ENCODE measurements at regions not wholly inside any gene's neighbourhood (a gene's known extent, or its start where the extent isn't known, plus 50 kb on each side); places are given as distances from the start of the nearest gene placed in this dataset.
A peak's percentile ranks its signal among the peaks of the same experiment; 100 is the strongest.

DNA sequence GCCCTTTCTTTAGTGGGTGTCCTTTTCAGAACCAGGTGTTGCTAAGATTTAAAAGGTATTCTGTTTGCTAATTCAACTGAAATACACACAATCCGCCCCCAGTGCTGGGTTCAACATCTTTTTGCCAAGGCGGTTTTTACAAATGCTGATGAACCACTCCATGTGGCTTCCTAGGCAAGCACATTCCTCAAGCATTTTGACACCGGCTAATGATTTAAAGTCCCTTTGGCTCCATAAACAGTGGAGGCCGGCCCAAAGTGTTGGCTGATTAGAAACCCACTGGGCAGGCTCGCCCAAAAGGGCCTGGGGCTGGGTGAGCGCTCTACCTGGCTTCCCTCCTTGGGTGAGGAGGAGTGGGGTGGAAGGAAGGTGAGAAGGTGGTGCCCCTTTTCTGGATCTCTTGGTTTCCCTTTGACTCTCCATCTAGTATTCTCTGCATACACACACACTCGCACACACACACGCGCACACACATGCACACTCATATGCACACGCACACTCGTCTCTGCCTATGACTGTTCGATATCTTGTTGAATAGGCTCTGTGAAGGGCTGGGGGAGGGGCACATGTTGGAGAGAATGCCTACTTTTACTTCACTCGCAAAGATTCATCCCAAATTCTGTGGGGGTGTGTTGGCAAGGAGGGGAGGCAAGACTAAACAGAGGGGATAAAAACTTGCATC lies 66.7 kb upstream of the ARMC2 start:
- ATAC-seq (replicated peaks) = no peak
- Mint-ChIP-seq H3K9me3 (no peaks in the 10 kb centered on the region), H3K4me1 (peaks cover 7% of the 10 kb centered on the region), H3K4me3 (peak overlapping the region; percentile 67), H3K36me3 (ENCODE audit: low read depth) (no peaks in the 10 kb centered on the region), H3K27me3 (no peaks in the 10 kb centered on the region), H3K27ac (peak overlapping the region; percentile 13)

DNA sequence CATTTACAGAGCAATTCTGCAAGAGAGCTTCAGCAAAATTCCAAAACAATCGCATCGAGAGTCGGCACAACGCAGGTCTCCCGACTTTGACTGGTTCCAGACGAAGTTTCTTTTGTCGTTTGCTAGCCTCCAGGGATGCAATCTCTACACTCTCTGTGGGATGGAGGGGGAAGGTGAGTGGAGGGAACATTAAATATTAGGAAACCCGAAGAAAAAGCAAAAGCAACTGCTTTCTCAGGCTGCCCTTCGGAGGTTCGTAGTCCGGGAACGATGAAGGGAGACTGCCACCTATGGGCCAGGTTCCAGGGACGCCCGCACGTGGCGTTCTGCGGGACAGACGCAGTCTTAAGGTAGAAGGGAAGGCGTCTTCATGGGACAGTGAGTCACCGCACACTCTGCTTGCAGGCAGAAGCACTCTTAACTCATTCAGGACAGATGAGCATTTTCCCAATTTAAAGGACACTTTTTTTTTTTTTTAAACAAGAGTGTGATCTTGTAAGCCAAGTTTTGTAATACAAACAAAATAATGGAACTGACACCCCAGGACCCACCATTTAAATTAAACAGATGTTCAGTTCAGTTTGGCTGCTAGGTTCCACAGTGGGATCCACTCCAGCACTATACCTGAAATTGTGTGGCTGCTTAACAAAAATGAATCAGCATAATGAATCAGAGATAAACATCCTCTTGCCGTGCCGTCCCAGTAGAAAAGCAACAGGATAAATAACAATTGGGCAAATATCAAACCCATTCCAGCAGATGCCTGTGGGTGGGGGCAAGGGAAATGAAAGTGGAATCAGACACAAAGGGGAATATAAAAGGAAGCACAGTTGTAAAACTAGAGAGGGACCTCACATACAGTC lies 65.8 kb upstream of the ARMC2 start:
- Mint-ChIP-seq H3K9me3 (no peaks in the 10 kb centered on the region), H3K4me1 (peaks cover 7% of the 10 kb centered on the region), H3K27ac (peak overlapping the region; percentile 13), H3K36me3 (ENCODE audit: low read depth) (no peaks in the 10 kb centered on the region), H3K27me3 (no peaks in the 10 kb centered on the region), H3K4me3 (peak overlapping the region; percentile 67)
- peak; percentile 99 for ATAC-seq (replicated peaks)

DNA sequence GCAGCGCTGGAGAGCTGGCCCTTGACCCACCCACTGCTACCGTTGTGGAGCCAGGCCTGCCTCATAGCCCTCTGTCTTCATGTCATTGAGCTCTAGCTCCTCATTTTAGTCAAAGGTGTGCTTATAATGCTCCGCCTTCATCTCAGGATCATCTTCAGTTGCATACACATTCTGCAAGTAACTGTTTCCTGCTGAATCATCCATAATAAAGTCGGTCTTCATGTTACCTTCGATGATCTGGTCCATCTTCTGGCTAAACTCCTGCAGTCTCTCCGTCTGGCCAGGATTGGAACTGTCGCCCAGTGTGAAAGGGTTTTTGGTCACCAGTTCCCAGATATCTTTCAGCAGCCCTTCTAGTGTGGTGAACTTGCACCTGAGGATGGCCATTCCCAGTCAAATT lies 62.6 kb upstream of the ARMC2 start:
- no peak for ATAC-seq (replicated peaks)
- H3K27me3 Mint-ChIP-seq = no peaks in the 10 kb centered on the region
- H3K36me3 Mint-ChIP-seq (ENCODE audit: low read depth) = no peaks in the 10 kb centered on the region
- H3K9me3 Mint-ChIP-seq = no peaks in the 10 kb centered on the region
- peaks cover 7% of the 10 kb centered on the region for H3K4me1 Mint-ChIP-seq
- H3K4me3 Mint-ChIP-seq = no peak overlapping the region
- H3K27ac Mint-ChIP-seq = no peak overlapping the region

DNA sequence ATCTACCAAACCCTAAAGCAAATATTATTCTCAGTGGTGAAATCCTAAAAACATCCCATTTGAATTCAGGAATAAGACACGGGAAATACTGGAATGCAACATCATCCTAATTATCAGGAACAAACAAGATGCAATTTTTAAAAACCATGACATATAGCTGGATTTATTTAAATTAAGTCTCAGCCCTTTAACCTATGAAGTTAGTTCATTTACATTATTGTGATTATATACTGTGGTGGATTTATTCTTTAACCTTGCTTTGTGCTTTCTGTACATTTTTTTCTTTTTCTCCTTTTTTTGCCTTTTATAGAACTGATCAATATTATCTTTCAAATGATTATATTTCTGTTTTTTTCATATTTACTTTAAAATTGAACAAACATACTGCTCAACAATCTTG lies 59.8 kb upstream of the ARMC2 start:
- Mint-ChIP-seq H3K4me3 (no peak overlapping the region), H3K9me3 (no peaks in the 10 kb centered on the region), H3K27ac (no peak overlapping the region), H3K27me3 (no peaks in the 10 kb centered on the region), H3K4me1 (no peaks in the 10 kb centered on the region), H3K36me3 (ENCODE audit: low read depth) (no peaks in the 10 kb centered on the region)
- ATAC-seq (replicated peaks) = no peak

DNA sequence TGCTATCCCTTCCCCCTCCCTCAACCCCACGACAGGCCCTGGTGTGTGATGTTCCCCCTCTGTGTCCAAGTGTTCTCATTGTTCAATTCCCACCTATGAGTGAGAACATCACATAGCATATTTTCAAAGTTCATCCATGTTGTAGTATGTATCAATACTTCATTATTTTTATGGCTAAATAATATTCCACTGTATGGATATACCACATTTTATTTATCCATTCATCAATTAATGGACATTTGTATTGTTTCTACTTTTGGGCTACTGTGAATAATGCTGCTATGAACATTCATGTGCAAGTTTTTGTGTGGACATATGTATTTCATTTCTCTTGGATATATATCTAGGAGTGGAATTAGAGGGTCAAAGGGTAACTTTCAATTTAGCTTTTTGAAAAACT lies 58.7 kb upstream of the ARMC2 start:
- Mint-ChIP-seq H3K9me3 (no peaks in the 10 kb centered on the region), H3K4me3 (no peak overlapping the region), H3K27ac (no peak overlapping the region), H3K4me1 (no peaks in the 10 kb centered on the region), H3K36me3 (ENCODE audit: low read depth) (no peaks in the 10 kb centered on the region), H3K27me3 (no peaks in the 10 kb centered on the region)
- no peak for ATAC-seq (replicated peaks)

DNA sequence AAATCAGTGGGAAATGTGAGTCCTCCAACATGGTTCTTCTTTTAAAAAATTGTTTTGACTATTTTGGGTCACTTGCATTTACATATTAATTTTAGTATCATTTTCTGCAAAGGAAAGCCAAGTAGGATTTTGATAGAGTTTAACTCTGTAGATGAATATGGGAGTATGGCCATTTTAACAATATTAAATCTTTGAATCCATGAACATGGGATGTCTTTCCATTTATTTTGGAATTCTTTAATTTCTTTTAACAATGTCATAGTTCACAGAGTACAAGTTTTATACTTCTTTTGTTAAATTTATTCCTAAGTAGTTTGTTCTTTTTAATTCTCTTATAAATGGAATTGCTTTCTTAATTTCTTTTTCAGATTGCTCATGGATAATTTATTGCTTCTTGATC lies 56.5 kb upstream of the ARMC2 start:
- no peak overlapping the region for H3K27ac Mint-ChIP-seq
- H3K36me3 Mint-ChIP-seq (ENCODE audit: low read depth) = no peaks in the 10 kb centered on the region
- H3K9me3 Mint-ChIP-seq = no peaks in the 10 kb centered on the region
- no peak overlapping the region for H3K4me3 Mint-ChIP-seq
- no peaks in the 10 kb centered on the region for H3K27me3 Mint-ChIP-seq
- no peak for ATAC-seq (replicated peaks)
- H3K4me1 Mint-ChIP-seq = no peaks in the 10 kb centered on the region

DNA sequence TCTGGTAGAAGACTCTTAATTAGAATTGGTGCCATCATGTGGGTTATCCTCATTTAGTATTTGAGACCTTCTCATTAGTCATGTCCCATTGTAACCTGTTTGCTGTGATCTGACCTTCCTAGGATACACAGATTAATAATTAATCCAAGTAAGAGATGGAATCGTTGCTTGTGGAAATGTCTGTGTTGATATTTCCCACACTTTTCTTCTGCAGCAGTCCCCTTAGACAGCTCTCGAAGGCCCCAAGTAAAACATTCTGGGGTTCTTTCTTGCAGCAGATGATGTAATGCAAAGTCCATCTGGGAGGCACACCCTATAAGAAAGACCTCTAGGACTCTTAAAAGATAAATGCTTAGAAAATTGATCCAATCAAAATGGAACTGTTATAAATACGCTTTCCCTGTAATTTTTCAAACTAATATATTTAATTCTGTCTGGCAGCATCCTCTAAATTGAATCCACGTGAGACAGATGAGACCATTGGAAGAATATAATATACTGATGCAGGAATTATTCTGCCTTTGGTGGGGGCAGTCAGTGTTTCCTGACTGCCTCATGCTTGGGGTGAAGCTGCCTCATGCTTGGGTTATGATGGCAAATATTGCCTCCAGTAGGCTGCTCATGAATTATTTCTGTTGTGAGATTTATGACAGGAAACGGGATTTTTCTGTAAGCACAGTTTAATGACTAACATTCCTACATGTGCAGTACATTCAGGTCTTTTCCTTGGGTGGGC lies 54.5 kb upstream of the ARMC2 start:
- H3K4me3 Mint-ChIP-seq = no peak overlapping the region
- no peak overlapping the region for H3K27ac Mint-ChIP-seq
- no peaks in the 10 kb centered on the region for H3K27me3 Mint-ChIP-seq
- no peak for ATAC-seq (replicated peaks)
- H3K9me3 Mint-ChIP-seq = no peaks in the 10 kb centered on the region
- H3K4me1 Mint-ChIP-seq = peaks cover 8% of the 10 kb centered on the region
- no peaks in the 10 kb centered on the region for H3K36me3 Mint-ChIP-seq (ENCODE audit: low read depth)

DNA sequence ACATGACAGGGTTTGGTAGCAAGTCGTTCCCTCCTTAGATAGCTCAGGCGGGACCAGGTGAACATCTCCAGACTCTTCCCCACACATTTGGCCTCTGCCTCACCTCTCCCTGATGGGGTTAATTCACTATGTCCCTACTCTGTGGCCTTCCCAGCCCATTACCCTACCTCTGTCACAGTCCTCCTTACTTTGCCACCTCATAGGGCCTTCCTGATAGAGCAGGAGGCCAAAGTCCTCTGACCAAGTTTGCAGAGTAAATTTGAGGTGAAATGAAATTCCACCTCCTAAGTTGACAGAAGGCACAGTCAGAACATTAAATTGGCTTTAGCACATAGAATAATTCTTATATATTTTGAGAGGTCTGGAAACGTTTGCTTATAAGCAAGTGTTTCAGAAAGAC lies 53.1 kb upstream of the ARMC2 start:
- no peak overlapping the region for H3K27ac Mint-ChIP-seq
- peaks cover 12% of the 10 kb centered on the region for H3K4me1 Mint-ChIP-seq
- ATAC-seq (replicated peaks) = no peak
- H3K27me3 Mint-ChIP-seq = no peaks in the 10 kb centered on the region
- no peak overlapping the region for H3K4me3 Mint-ChIP-seq
- H3K9me3 Mint-ChIP-seq = no peaks in the 10 kb centered on the region
- no peaks in the 10 kb centered on the region for H3K36me3 Mint-ChIP-seq (ENCODE audit: low read depth)

DNA sequence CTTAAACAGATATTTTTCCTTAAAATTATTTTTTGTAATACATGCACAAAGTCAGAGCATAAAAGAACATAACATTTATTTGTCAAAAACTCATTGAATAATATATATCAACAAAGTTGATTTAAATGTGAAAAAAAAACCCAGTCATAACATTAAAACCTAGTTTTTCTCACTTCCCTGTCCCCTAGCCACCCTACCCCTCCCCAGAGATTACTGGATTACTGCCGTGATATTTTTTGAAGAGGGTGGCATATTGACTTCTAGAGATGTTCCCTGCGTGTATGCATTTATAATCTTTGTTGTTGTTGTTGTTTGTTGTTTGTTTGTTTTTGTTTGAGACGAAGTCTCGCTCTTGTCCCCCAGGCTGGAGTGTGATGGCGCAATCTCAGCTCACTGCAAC lies 52.4 kb upstream of the ARMC2 start:
- ATAC-seq (replicated peaks) = no peak
- Mint-ChIP-seq H3K9me3 (no peaks in the 10 kb centered on the region), H3K27me3 (no peaks in the 10 kb centered on the region), H3K4me3 (no peak overlapping the region), H3K4me1 (peaks cover 12% of the 10 kb centered on the region), H3K36me3 (ENCODE audit: low read depth) (no peaks in the 10 kb centered on the region), H3K27ac (no peak overlapping the region)

DNA sequence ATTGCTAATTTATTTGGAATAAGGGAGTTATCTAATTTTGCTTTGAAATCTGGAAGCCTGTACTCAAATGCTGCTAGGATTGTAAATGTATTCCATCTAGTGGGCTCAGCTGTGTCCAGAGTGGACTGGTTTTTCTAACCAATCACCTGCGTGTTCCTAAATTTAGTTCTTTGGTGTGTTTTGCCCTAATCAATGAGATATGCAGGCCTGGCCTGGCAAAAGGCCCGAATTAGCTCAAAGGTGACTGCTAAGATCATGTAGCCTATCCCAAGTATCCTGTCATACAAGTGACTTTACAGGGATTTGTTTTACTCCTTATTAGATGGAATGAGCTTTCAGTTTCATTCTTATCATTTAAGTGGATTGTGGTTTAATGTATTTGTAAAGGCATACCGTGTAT lies 51.3 kb upstream of the ARMC2 start:
- H3K27ac Mint-ChIP-seq = no peak overlapping the region

DNA sequence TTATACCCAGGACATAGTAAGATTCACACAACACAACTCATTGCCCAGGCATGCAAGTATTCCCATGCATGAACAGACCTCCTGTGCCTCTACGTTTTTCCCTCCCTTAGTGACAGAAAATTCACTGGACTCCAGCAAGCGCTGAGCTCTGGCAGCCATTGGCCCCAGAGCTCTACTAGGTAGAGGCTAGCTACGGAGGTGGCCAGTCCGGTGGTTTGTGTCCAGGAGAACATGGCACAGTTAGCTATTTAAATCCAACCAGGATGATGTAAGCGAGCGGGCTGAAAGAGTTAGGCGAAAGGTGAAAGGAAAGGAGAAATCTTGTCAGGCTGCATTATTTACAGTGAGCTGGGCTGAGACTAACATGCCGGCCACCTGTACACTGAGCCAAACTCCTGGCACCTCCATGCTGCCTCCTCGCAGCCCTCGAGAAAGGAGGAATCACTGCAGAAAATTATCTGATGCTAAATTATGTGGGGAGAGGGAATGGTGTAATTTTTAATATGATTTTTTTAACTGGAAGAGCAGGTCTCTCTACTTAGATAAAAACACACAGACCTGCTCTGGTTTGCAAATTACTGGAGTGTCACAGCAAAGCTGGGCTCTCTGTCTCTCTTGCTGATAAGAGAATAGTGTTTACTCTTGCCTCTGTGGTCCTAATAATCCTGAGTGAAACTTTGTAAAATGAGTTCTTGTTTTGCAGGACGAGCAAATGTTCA lies 50.1 kb upstream of the ARMC2 start:
- Mint-ChIP-seq H3K36me3 (ENCODE audit: low read depth) (no peaks in the 10 kb centered on the region), H3K4me3 (peak overlapping the region; percentile 75), H3K27me3 (no peaks in the 10 kb centered on the region), H3K27ac (peak overlapping the region; percentile 61), H3K9me3 (no peaks in the 10 kb centered on the region), H3K4me1 (peaks cover 12% of the 10 kb centered on the region)
- peak; percentile 10 for ATAC-seq (replicated peaks)

More for the DNA sequence above, 51.3 kb upstream of the ARMC2 start:
- H3K4me3 Mint-ChIP-seq = no peak overlapping the region
- H3K27me3 Mint-ChIP-seq = no peaks in the 10 kb centered on the region
- peaks cover 12% of the 10 kb centered on the region for H3K4me1 Mint-ChIP-seq
- no peaks in the 10 kb centered on the region for H3K36me3 Mint-ChIP-seq (ENCODE audit: low read depth)
- no peaks in the 10 kb centered on the region for H3K9me3 Mint-ChIP-seq
- no peak for ATAC-seq (replicated peaks)
